Neuronal stem cell (in vitro differentiated cells): ENCODE measurements at regions not wholly inside any gene's neighbourhood (a gene's known extent, or its start where the extent isn't known, plus 50 kb on each side); places are given as distances from the start of the nearest gene placed in this dataset.
A peak's percentile ranks its signal among the peaks of the same experiment; 100 is the strongest.

Source experiments
- DNase-seq: peaks from one replicate; pipeline ENCODE4 v3.0.0-alpha.2; 2013; ENCODE audit warnings: low spot score
- H2AFZ ChIP-seq: one replicate; pipeline ENCODE4 v1.6.1; 2013; ENCODE audit warnings: mild to moderate bottlenecking, low read length, inconsistent platforms
- H2AK5ac ChIP-seq: 2 replicates; pipeline ENCODE4 v1.6.1; 2013; ENCODE audit warnings: low read depth, mild to moderate bottlenecking, inconsistent platforms, low read length, moderate library complexity, mixed read lengths
- H2BK120ac ChIP-seq: 2 replicates; pipeline ENCODE4 v1.6.1; 2013; ENCODE audit warnings: low read depth, mild to moderate bottlenecking, inconsistent platforms, low read length, moderate library complexity, mixed read lengths
- H2BK12ac ChIP-seq: one replicate; pipeline ENCODE4 v1.6.1; 2013; ENCODE audit warnings: low read length, inconsistent platforms
- H2BK15ac ChIP-seq: 2 replicates; pipeline ENCODE4 v1.6.1; 2013; ENCODE audit warnings: mild to moderate bottlenecking, low read length, inconsistent platforms, mixed read lengths
- H2BK5ac ChIP-seq: one replicate; pipeline ENCODE4 v1.6.1; 2013; ENCODE audit warnings: inconsistent platforms, mild to moderate bottlenecking, low read length, moderate library complexity
- H3K14ac ChIP-seq: one replicate; pipeline ENCODE4 v1.6.1; 2013; ENCODE audit warnings: low read length, inconsistent platforms
- H3K18ac ChIP-seq: 2 replicates; pipeline ENCODE4 v1.6.1; 2013; ENCODE audit warnings: low read length, inconsistent platforms
- H3K23ac ChIP-seq: 2 replicates; pipeline ENCODE4 v1.6.1; 2013; ENCODE audit warnings: low read depth, mild to moderate bottlenecking, mixed read lengths, low read length, inconsistent platforms; ENCODE audit not compliant: poor library complexity
- H3K27ac ChIP-seq: replicated peaks from 3 replicates; pipeline ENCODE4 v1.5.1; 2013; ENCODE audit warnings: low read length, inconsistent platforms
- H3K27me3 ChIP-seq, 3 experiments: 2 replicates each; pipeline ENCODE4 v1.6.1; 2013; ENCODE audit warnings: low read length in 3 of 3, mild to moderate bottlenecking in 2 of 3, inconsistent platforms in 1 of 3, low read depth in 1 of 3, mixed read lengths in 1 of 3, moderate library complexity in 1 of 3; ENCODE audit not compliant: control insufficient read depth in 3 of 3, insufficient read depth in 3 of 3
- H3K36me3 ChIP-seq, 2 donors: replicated peaks in 1 of 2; 2 replicates each; pipeline ENCODE4 v1.6.1; 2013; ENCODE audit warnings: low read length in 2 of 2; ENCODE audit not compliant: control insufficient read depth in 2 of 2, insufficient read depth in 2 of 2
- H3K4ac ChIP-seq: 2 replicates; pipeline ENCODE4 v1.6.1; 2013; ENCODE audit warnings: inconsistent platforms, mild to moderate bottlenecking, low read length, moderate library complexity
- H3K4me1 ChIP-seq, 2 donors: 1 replicate in 1 of 2; 2 replicates in 1 of 2; pipeline ENCODE4 v1.6.1; 2013; ENCODE audit warnings: low read length in 2 of 2, low read depth in 1 of 2; ENCODE audit not compliant: control insufficient read depth in 2 of 2, insufficient read depth in 1 of 2
- H3K4me2 ChIP-seq: one replicate; pipeline ENCODE4 v1.6.1; 2013; ENCODE audit warnings: mild to moderate bottlenecking, low read length, inconsistent platforms; ENCODE audit not compliant: insufficient read depth, poor library complexity, severe bottlenecking
- H3K4me3 ChIP-seq, 2 donors: 2 replicates each; pipeline ENCODE4 v1.5.1; 2013; ENCODE audit warnings: low read length in 2 of 2, mild to moderate bottlenecking in 2 of 2, inconsistent platforms in 1 of 2, moderate library complexity in 1 of 2
- H3K79me1 ChIP-seq: one replicate; pipeline ENCODE4 v1.6.1; 2013; ENCODE audit warnings: low read depth, mild to moderate bottlenecking, inconsistent platforms, low read length, moderate library complexity
- H3K9ac ChIP-seq: one replicate; pipeline ENCODE4 v1.6.1; 2013; ENCODE audit warnings: mild to moderate bottlenecking, low read depth, low read length, inconsistent platforms; ENCODE audit not compliant: poor library complexity
- H3K9me3 ChIP-seq, 2 donors: replicated peaks in 1 of 2; 2 replicates each; pipeline versions ENCODE3 to v1.6.1; 2013; ENCODE audit warnings: low read length in 2 of 2, mild to moderate bottlenecking in 2 of 2, inconsistent platforms in 1 of 2, low read depth in 1 of 2, mixed read lengths in 1 of 2, moderate library complexity in 1 of 2; ENCODE audit not compliant: control insufficient read depth in 2 of 2, insufficient read depth in 1 of 2
- H4K8ac ChIP-seq: one replicate; pipeline ENCODE4 v1.6.1; 2013; ENCODE audit warnings: low read depth, mild to moderate bottlenecking, inconsistent platforms, low read length, moderate library complexity
- H4K91ac ChIP-seq: one replicate; pipeline ENCODE4 v1.6.1; 2013; ENCODE audit warnings: low read length, low read depth, mild to moderate bottlenecking, inconsistent platforms; ENCODE audit not compliant: poor library complexity
- WGBS, 2 donors: extraction: QIAGEN DNeasy Blood & Tissue Kit; methylation state at CpG; one replicate each; pipeline ENCODE4 v1.1.7; 2013; ENCODE audit warnings: missing lambda C conversion rate in 2 of 2, mixed read lengths in 1 of 2; ENCODE audit not compliant: insufficient read length in 2 of 2, insufficient replicate concordance in 1 of 2; ENCODE audit errors: extremely low coverage in 2 of 2; 5-methylcytosine and 5-hydroxymethylcytosine counted together

- Histone ChIP-seq H2AK5ac (no peak overlapping the region), H3K4ac (no peak overlapping the region), H2BK15ac (no peak overlapping the region), H2BK5ac (no peak overlapping the region), H3K4me3 (no peak overlapping the region), H3K4me1 (no peaks in the 10 kb centered on the region), H3K18ac (no peak overlapping the region), H3K9me3 (peaks cover 0 to 2% of the 10 kb centered on the region in 2 donors), H4K8ac (no peak overlapping the region), H3K4me2 (no peak overlapping the region), H3K36me3 (no peaks in the 10 kb centered on the region), H3K9ac (no peak overlapping the region), H3K23ac (no peak overlapping the region), H2BK12ac (no peak overlapping the region), H2BK120ac (no peak overlapping the region), H3K27ac (no peak overlapping the region), H3K79me1 (no peaks in the 10 kb centered on the region), H2AFZ (no peak overlapping the region), H4K91ac (no peak overlapping the region), H3K14ac (no peak overlapping the region), H3K27me3 (no peaks in the 10 kb centered on the region)
- no peak for DNase-seq
These were observed 164.3 kb downstream of the HS3ST1 start for GRCh38 chr4:11264346-11264745.

- Histone ChIP-seq H2AK5ac (no peak overlapping the region), H3K14ac (no peak overlapping the region), H3K79me1 (no peaks in the 10 kb centered on the region), H3K4me2 (no peak overlapping the region), H2BK120ac (no peak overlapping the region), H3K36me3 (no peaks in the 10 kb centered on the region), H3K27me3 (no peaks in the 10 kb centered on the region), H3K18ac (no peak overlapping the region), H3K9ac (no peak overlapping the region), H4K8ac (no peak overlapping the region), H3K4me1 (no peaks in the 10 kb centered on the region), H3K4me3 (no peak overlapping the region), H3K9me3 (peaks cover 0 to 2% of the 10 kb centered on the region in 2 donors), H3K27ac (no peak overlapping the region), H4K91ac (no peak overlapping the region), H2AFZ (no peak overlapping the region), H2BK12ac (no peak overlapping the region), H3K23ac (no peak overlapping the region), H2BK15ac (no peak overlapping the region), H3K4ac (no peak overlapping the region), H2BK5ac (no peak overlapping the region)
- peak; percentile 0 for DNase-seq
- WGBS, 2 donors = no CpG with 5 or more reads among the region's 1 CpG
These were observed 165.5 kb downstream of the HS3ST1 start for GRCh38 chr4:11263208-11263607.

- H3K14ac ChIP-seq = no peak overlapping the region
- H3K4me3 ChIP-seq = no peak overlapping the region
- no peak overlapping the region for H2AFZ ChIP-seq
- H4K8ac ChIP-seq = no peak overlapping the region
- H3K9me3 ChIP-seq = peaks cover 0 to 2% of the 10 kb centered on the region in 2 donors
- no peak overlapping the region for H2BK5ac ChIP-seq
- no peaks in the 10 kb centered on the region for H3K4me1 ChIP-seq
- H2BK12ac ChIP-seq = no peak overlapping the region
- no peak overlapping the region for H3K4me2 ChIP-seq
- no peaks in the 10 kb centered on the region for H3K79me1 ChIP-seq
- H2BK120ac ChIP-seq = no peak overlapping the region
- H2BK15ac ChIP-seq = no peak overlapping the region
- no peaks in the 10 kb centered on the region for H3K27me3 ChIP-seq
- no peaks in the 10 kb centered on the region for H3K36me3 ChIP-seq
- DNase-seq = no peak
- no peak overlapping the region for H2AK5ac ChIP-seq
- H3K27ac ChIP-seq = no peak overlapping the region
- no peak overlapping the region for H3K4ac ChIP-seq
- H4K91ac ChIP-seq = no peak overlapping the region
- no CpG with 5 or more reads among the region's 7 CpGs for WGBS, 2 donors
- no peak overlapping the region for H3K9ac ChIP-seq
- H3K18ac ChIP-seq = no peak overlapping the region
- H3K23ac ChIP-seq = no peak overlapping the region
These were observed 167.4 kb downstream of the HS3ST1 start for GRCh38 chr4:11261066-11261850.

GRCh38 chr4:11259837-11260236 lies 168.9 kb downstream of the HS3ST1 start:
- no peak overlapping the region for H4K91ac ChIP-seq
- no peak overlapping the region for H3K4me2 ChIP-seq
- H2BK15ac ChIP-seq = no peak overlapping the region
- no CpG with 5 or more reads among the region's 2 CpGs for WGBS, 2 donors
- H3K27ac ChIP-seq = no peak overlapping the region
- no peak for DNase-seq
- H3K4me1 ChIP-seq = no peaks in the 10 kb centered on the region
- H3K14ac ChIP-seq = no peak overlapping the region
- peaks cover 0 to 2% of the 10 kb centered on the region in 2 donors for H3K9me3 ChIP-seq
- H2AK5ac ChIP-seq = no peak overlapping the region
- no peaks in the 10 kb centered on the region for H3K36me3 ChIP-seq
- no peak overlapping the region for H3K4me3 ChIP-seq
- H3K18ac ChIP-seq = no peak overlapping the region
- H3K27me3 ChIP-seq = no peaks in the 10 kb centered on the region
- H3K79me1 ChIP-seq = no peaks in the 10 kb centered on the region
- H4K8ac ChIP-seq = no peak overlapping the region
- H2BK120ac ChIP-seq = no peak overlapping the region
- no peak overlapping the region for H2BK12ac ChIP-seq
- H3K9ac ChIP-seq = no peak overlapping the region
- H2AFZ ChIP-seq = no peak overlapping the region
- no peak overlapping the region for H2BK5ac ChIP-seq
- H3K23ac ChIP-seq = no peak overlapping the region
- H3K4ac ChIP-seq = no peak overlapping the region
